Activated naive CD8-positive, alpha-beta T cell (primary cell): ENCODE measurements at regions not wholly inside any gene's neighbourhood (a gene's known extent, or its start where the extent isn't known, plus 50 kb on each side); places are given as distances from the start of the nearest gene placed in this dataset.

Source experiments
- H3K27ac Mint-ChIP-seq: one replicate; pipeline ENCODE4 v1.8.0; 2021; ENCODE audit warnings: mixed read lengths
- H3K27me3 Mint-ChIP-seq: one replicate; pipeline ENCODE4 v1.8.0; 2021; ENCODE audit warnings: mixed read lengths
- H3K36me3 Mint-ChIP-seq: one replicate; pipeline ENCODE4 v1.8.0; 2021; ENCODE audit warnings: mixed read lengths
- H3K4me1 Mint-ChIP-seq: one replicate; pipeline ENCODE4 v1.8.0; 2021; ENCODE audit warnings: low read depth, mixed read lengths
- H3K4me3 Mint-ChIP-seq: one replicate; pipeline ENCODE4 v1.8.0; 2021; ENCODE audit warnings: mild to moderate bottlenecking, mixed read lengths
- H3K9me3 Mint-ChIP-seq: one replicate; pipeline ENCODE4 v1.8.0; 2021; ENCODE audit warnings: low read depth, mixed read lengths

- H3K27me3 Mint-ChIP-seq, result peaks cover 6% of the 10 kb centered on the region
- peaks cover 3% of the 10 kb centered on the region for H3K4me1 Mint-ChIP-seq
- H3K36me3 Mint-ChIP-seq, result peaks cover 6% of the 10 kb centered on the region
- H3K27ac Mint-ChIP-seq, result no peak overlapping the region
- H3K9me3 Mint-ChIP-seq, result peaks cover 9% of the 10 kb centered on the region
- no peak overlapping the region for H3K4me3 Mint-ChIP-seq
Measured at GRCh38 chr14:104337351-104337750, 199.0 kb downstream of the KIF26A start.

- no peak overlapping the region for H3K27ac Mint-ChIP-seq
- peaks cover 3% of the 10 kb centered on the region for H3K4me1 Mint-ChIP-seq
- peaks cover 6% of the 10 kb centered on the region for H3K27me3 Mint-ChIP-seq
- H3K36me3 Mint-ChIP-seq, result peaks cover 6% of the 10 kb centered on the region
- H3K4me3 Mint-ChIP-seq, result no peak overlapping the region
- H3K9me3 Mint-ChIP-seq, result peaks cover 9% of the 10 kb centered on the region
Measured at GRCh38 chr14:104339361-104339760, 201.0 kb downstream of the KIF26A start.

- no peak overlapping the region for H3K4me3 Mint-ChIP-seq
- H3K36me3 Mint-ChIP-seq, result peaks cover 6% of the 10 kb centered on the region
- H3K4me1 Mint-ChIP-seq, result peaks cover 3% of the 10 kb centered on the region
- no peak overlapping the region for H3K27ac Mint-ChIP-seq
- peaks cover 6% of the 10 kb centered on the region for H3K27me3 Mint-ChIP-seq
- peaks cover 9% of the 10 kb centered on the region for H3K9me3 Mint-ChIP-seq
Measured at GRCh38 chr14:104339829-104340228, 201.4 kb downstream of the KIF26A start.

DNA sequence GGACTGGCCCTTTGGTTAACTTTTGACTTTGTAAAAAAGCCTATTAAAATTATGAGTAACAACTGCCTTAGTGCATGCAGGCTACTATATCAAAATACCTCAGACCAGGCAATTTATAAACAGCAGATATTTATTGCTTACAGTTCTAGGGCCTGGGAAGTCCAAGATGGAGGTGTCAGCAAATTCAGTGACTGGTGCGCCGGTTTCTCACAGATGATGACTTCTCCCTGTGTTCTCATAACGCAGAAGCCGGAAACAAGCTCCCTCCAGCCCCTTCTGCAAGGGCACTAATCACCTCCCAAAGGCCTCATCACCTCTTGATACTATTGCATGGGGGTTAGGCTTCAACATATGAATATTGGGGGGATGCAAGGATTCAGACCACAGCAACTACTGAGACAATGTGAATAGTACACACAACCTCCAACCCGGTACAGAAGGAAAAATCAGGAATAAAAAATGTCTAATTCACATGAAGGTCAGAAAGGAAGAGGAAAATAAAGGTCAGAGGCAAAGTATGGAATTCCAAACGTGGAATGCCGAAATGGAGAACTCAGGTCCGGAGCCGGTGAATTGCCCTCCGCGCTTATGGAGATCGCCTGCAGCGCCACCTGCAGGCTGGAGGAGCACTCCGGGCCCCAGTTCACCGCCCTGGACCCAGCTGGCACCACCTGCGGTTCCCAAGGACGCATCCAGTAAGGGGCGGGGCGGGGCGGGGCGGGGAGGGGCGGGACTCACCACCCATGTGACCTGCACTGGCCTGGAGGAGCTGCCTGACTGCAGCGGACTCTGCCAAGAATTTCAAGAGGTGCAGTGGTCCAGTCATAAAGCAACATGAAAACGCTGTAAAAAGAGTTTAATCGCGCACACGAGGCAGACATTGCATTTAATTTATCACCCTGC lies 203.4 kb downstream of the KIF26A start:
- Mint-ChIP-seq H3K27me3 (peaks cover 6% of the 10 kb centered on the region), H3K36me3 (peaks cover 6% of the 10 kb centered on the region), H3K9me3 (peaks cover 9% of the 10 kb centered on the region), H3K4me1 (peaks cover 3% of the 10 kb centered on the region), H3K4me3 (no peak overlapping the region), H3K27ac (no peak overlapping the region)

DNA sequence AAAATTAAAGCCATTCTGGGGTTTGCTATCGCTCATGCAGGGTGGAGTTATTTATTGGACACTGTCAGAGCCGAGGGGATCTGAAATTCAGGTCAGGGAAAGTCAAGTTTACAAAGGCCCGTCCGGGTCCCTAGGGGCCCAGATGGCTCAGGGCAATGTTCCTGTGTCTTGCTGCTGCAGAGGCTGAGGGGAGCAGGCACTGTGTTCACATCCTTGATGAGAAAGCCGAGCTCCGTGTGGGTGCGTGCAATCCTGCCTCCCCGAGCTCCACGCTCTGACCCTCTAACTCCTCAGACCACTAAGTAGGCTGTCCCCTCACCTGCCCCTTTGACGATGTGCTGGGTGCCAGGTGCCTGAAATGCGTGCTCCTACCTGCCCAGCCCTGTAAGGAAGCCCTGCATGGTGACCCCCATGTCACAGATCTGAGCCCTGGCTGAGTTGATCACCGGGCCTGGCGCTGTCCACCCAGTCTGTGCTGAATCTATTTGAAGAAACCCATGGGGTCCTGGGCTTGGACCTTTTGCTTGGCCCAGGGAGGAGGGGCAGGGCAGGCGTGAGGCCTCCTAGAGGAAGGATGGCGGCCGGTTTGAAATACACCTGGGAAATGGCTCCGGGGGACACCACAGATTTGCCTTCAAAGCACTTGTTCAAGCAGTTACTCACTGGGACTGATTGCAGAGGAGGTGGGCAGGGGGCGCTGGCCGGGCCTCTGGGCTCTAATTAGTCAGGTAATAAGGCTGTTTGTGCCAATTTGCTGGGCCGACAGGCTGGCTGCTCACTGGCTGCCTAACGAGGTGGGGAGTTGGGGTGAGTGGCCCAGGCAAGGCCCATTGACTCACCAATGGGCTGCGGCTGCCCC lies 204.3 kb downstream of the KIF26A start:
- Mint-ChIP-seq H3K9me3 (peaks cover 9% of the 10 kb centered on the region), H3K27me3 (peaks cover 6% of the 10 kb centered on the region), H3K27ac (no peak overlapping the region), H3K36me3 (peaks cover 6% of the 10 kb centered on the region), H3K4me1 (peaks cover 3% of the 10 kb centered on the region), H3K4me3 (no peak overlapping the region)

DNA sequence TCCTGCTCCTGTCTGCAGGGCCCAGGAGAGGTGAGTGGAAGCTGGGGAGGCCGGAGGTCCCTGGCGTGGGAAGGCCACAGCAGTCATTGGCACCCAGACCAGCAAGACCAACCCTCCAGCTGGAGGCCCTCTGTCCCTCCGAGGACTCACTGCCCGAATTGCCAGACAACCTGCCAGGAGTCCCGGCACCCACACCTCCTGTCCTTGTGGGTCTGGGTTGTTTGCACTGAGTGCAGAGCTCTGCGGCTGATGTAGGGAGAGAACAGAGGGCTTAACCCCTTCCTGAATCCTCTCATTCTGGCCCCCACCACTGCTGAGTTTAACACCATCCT lies 204.9 kb downstream of the KIF26A start:
- Mint-ChIP-seq H3K36me3 (peaks cover 5% of the 10 kb centered on the region), H3K27ac (no peak overlapping the region), H3K27me3 (peaks cover 5% of the 10 kb centered on the region), H3K4me1 (peaks cover 3% of the 10 kb centered on the region), H3K4me3 (no peak overlapping the region), H3K9me3 (peaks cover 5% of the 10 kb centered on the region)

GRCh38 chr14:104343690-104344640 lies 205.6 kb downstream of the KIF26A start:
- Mint-ChIP-seq H3K27me3 (peaks cover 5% of the 10 kb centered on the region), H3K27ac (no peak overlapping the region), H3K4me1 (peaks cover 3% of the 10 kb centered on the region), H3K4me3 (no peak overlapping the region), H3K9me3 (no peaks in the 10 kb centered on the region), H3K36me3 (no peaks in the 10 kb centered on the region)

- no peaks in the 10 kb centered on the region for H3K36me3 Mint-ChIP-seq
- no peaks in the 10 kb centered on the region for H3K9me3 Mint-ChIP-seq
- H3K4me1 Mint-ChIP-seq, result peaks cover 3% of the 10 kb centered on the region
- no peak overlapping the region for H3K4me3 Mint-ChIP-seq
- no peak overlapping the region for H3K27ac Mint-ChIP-seq
- H3K27me3 Mint-ChIP-seq, result peaks cover 5% of the 10 kb centered on the region
Measured at GRCh38 chr14:104344818-104345620, 206.6 kb downstream of the KIF26A start.

DNA sequence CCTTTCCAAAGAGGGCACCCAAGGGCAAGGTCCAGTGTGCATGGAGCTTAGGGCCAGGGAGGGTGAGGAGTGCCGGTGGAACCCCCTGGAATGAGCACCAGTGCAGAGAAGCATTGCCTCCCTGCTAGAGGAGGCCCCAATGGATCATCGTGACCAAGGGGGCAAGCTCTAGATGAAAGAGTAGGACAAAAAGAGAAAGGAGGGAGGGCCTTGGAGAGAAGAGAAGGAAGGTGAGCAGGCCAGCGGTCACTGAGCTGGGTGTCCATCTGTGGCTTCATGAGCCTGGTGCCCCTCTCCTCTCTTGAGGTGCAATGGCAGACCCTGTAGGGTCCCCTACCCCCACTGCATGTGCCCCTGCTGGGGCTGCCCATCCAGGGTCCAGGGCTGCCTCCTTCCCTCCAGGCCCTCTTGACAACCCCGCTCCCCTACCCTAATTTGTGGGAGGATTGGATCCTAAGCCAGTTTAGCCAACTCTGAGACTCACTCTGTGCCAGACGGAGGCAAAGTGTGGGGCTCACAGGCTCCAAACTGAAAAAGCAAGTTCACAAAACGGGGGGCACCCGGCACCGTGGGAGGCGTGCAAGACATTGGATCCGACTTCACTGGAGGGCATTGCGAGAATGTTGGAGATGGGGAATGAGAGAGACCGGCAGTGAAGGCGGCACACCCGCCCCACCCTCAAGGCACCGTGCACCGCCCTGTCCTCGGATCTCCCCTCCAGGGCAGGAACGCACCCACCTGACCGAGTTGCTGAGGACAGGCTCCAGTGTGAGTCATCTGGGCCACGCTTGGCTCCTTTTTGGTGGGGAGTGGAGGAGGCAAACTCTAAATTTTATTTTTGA lies 207.5 kb downstream of the KIF26A start:
- H3K4me3 Mint-ChIP-seq, result no peak overlapping the region
- H3K27me3 Mint-ChIP-seq, result peaks cover 5% of the 10 kb centered on the region
- no peak overlapping the region for H3K27ac Mint-ChIP-seq
- H3K36me3 Mint-ChIP-seq, result no peaks in the 10 kb centered on the region
- peaks cover 3% of the 10 kb centered on the region for H3K4me1 Mint-ChIP-seq
- H3K9me3 Mint-ChIP-seq, result no peaks in the 10 kb centered on the region

DNA sequence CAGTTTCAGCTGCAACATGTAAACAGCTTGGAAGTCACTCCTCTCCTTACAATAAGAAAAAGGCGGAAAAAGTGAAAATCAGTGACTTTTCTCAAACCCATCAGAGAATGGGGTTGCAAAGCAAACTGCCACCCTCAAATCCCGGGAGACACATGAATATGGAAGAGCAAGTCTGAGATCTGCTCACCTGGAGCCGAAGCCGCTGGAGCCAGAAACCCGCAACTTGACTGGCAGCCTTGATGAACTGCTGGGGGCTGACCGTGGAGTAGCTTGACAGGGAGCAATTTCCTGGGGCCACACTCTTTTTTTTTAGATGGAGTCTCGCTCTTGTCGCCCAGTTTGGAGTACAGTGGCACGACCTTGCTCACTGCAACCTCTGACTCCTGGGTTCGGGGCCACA lies 208.2 kb downstream of the KIF26A start:
- no peak overlapping the region for H3K4me3 Mint-ChIP-seq
- H3K4me1 Mint-ChIP-seq, result peaks cover 3% of the 10 kb centered on the region
- H3K27me3 Mint-ChIP-seq, result peaks cover 5% of the 10 kb centered on the region
- H3K9me3 Mint-ChIP-seq, result no peaks in the 10 kb centered on the region
- H3K27ac Mint-ChIP-seq, result peak overlapping the region; percentile 17
- H3K36me3 Mint-ChIP-seq, result no peaks in the 10 kb centered on the region

DNA sequence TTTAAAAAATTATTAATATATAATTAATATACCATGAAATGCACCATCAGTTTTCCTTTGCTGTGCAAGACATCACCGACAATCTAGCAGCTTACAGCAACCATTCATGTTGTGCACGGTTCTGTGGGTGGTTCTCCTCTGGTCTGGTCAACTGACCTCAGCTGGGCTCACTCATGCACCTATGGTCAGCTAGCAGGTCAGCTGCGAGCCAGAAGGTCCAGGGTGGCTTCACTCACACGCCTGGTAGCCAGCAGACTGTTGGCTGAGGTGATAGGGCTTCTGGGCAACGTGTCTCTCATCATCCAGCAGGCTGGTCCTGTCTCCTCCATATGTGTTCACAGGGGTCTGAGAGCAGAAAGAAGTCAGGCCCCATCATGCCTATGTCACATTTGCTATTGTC lies 210.4 kb downstream of the KIF26A start:
- Mint-ChIP-seq H3K27ac (no peak overlapping the region), H3K27me3 (no peaks in the 10 kb centered on the region), H3K36me3 (no peaks in the 10 kb centered on the region), H3K4me3 (no peak overlapping the region), H3K4me1 (no peaks in the 10 kb centered on the region), H3K9me3 (no peaks in the 10 kb centered on the region)

- Mint-ChIP-seq H3K4me1 (peaks cover 4% of the 10 kb centered on the region), H3K27ac (no peak overlapping the region), H3K27me3 (no peaks in the 10 kb centered on the region), H3K9me3 (no peaks in the 10 kb centered on the region), H3K36me3 (no peaks in the 10 kb centered on the region), H3K4me3 (no peak overlapping the region)
Measured at GRCh38 chr14:104349950-104350349, 211.6 kb downstream of the KIF26A start.

- no peaks in the 10 kb centered on the region for H3K9me3 Mint-ChIP-seq
- no peak overlapping the region for H3K27ac Mint-ChIP-seq
- no peak overlapping the region for H3K4me3 Mint-ChIP-seq
- no peaks in the 10 kb centered on the region for H3K36me3 Mint-ChIP-seq
- peaks cover 5% of the 10 kb centered on the region for H3K4me1 Mint-ChIP-seq
- no peaks in the 10 kb centered on the region for H3K27me3 Mint-ChIP-seq
Measured at GRCh38 chr14:104350463-104351185, 212.2 kb downstream of the KIF26A start.
